AG09309 (cell line): ENCODE measurements at regions not wholly inside any gene's neighbourhood (a gene's known extent, or its start where the extent isn't known, plus 50 kb on each side); places are given as distances from the start of the nearest gene placed in this dataset.

Experiments
- DNase-seq: peaks from one replicate; pipeline ENCODE4 v3.0.0-alpha.2; 2010; ENCODE audit warnings: low read depth
- H3K4me3 ChIP-seq: 2 replicates; pipeline ENCODE4 v1.5.1; 2011; ENCODE audit warnings: mild to moderate bottlenecking, low read depth, low read length, moderate library complexity; ENCODE audit not compliant: control insufficient read depth
- TF ChIP-seq, protein P1 (sequence below): IDR thresholded peaks from 2 replicates; pipeline ENCODE4 v1.5.1; 2011; ENCODE audit warnings: mild to moderate bottlenecking, low read depth, low read length, inconsistent platforms; ENCODE audit not compliant: insufficient read depth, control insufficient read depth; ENCODE audit errors: missing control alignments

DNA sequence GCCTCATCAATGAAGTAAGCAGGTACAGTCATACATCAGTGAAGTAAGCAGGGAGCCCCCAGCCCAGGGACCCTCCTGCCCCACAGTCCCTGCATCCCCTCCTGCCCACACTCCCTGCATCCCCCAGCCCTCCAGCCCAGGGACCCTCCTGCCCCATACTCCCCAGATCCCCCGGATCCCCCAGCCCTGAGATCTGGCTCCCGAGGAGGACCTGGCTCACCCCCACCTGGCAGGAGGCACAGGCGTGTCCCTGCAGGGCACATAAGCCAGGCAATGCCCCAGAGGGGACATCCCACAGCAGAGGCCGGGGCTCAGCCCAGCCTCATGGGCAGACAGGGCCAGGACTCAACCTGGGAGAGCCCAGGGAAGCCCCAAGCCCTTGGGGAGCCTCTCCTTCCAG is 53.6 kb upstream of the TPM4 start:
- DNase-seq, result no peak
- TF ChIP-seq, protein P1, sequence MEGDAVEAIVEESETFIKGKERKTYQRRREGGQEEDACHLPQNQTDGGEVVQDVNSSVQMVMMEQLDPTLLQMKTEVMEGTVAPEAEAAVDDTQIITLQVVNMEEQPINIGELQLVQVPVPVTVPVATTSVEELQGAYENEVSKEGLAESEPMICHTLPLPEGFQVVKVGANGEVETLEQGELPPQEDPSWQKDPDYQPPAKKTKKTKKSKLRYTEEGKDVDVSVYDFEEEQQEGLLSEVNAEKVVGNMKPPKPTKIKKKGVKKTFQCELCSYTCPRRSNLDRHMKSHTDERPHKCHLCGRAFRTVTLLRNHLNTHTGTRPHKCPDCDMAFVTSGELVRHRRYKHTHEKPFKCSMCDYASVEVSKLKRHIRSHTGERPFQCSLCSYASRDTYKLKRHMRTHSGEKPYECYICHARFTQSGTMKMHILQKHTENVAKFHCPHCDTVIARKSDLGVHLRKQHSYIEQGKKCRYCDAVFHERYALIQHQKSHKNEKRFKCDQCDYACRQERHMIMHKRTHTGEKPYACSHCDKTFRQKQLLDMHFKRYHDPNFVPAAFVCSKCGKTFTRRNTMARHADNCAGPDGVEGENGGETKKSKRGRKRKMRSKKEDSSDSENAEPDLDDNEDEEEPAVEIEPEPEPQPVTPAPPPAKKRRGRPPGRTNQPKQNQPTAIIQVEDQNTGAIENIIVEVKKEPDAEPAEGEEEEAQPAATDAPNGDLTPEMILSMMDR, result no peak
- H3K4me3 ChIP-seq, result no peak overlapping the region

DNA sequence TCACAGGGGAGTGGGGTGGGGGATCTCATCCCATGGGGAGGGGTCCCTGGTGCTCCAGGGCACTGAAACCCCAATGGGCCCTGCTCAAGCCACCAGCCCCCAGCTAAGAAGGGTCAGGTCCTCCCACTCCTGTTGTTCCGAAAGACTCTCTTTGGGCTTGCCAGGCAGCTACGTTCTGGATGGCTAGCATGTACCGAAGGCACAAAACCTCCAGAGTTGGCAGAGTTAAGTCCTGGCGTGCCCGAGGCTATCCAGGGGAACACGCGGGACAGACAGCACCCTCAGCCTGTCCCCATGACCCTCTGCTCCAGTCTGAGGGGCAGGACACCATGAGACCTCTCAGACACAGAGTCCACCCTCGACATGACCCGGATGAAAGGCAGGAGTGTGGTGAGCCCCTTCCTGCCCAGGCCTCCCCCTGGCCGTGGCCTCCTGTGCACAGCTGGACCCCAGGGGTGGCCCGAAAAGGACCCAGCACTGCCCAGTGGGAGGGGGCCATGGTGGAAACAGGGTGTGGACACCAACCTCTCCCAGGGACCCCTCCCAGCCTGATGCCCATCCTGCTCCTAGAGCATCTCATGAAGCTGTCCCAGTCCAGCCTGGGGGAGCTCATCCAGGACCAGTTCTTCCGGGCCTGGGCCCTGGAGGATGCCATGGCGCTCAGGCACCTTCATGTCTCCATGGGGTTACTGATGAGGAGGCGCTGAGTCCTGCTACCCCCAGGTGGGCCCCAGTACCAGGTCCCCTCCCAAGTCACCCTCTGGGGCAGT is 53.0 kb upstream of the TPM4 start:
- no peak for DNase-seq
- TF ChIP-seq, protein P1, result no peak
- no peak overlapping the region for H3K4me3 ChIP-seq

DNA sequence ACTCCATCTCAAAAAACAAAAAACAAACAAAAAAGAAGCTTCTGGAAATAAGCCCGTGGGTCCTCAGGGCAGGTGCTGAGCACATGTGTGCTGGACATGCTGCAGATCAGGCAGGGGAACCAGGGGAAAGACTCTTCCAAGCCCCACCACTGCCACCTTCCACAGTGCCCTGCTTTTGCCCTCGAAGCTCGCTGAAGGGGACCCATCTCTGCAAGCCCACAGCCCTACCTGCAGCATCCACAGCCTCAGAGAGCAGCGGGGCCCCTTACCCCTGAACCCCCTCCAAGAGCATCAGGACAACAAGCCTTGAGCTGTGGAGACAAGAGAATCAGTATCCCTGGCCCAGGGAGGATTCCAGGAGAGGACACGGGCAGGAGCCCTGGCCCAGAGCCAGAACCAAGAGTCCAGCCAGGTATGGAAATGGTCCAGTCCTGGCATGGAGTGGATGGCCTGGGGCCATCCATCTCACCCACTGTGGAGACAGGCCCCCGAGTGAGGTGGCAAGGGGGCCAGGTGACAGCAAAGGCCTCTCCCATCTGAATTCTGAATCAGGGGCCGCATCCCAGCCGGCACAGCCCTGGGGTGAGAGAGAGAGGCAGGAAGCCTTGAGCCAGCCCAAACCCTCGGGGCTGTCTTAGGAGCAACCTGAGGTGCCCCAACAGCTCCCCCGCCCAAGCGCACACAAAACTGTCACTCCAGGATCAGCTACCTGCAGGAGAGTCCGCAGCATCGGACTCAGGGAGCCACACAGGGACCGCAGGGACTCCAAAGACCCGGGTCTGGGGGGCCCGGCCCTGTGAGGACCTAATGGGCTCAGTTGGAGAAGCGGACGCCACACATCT is 51.8 kb upstream of the TPM4 start:
- DNase-seq, result no peak
- no peak overlapping the region for H3K4me3 ChIP-seq
- TF ChIP-seq, protein P1, result no peak

DNA sequence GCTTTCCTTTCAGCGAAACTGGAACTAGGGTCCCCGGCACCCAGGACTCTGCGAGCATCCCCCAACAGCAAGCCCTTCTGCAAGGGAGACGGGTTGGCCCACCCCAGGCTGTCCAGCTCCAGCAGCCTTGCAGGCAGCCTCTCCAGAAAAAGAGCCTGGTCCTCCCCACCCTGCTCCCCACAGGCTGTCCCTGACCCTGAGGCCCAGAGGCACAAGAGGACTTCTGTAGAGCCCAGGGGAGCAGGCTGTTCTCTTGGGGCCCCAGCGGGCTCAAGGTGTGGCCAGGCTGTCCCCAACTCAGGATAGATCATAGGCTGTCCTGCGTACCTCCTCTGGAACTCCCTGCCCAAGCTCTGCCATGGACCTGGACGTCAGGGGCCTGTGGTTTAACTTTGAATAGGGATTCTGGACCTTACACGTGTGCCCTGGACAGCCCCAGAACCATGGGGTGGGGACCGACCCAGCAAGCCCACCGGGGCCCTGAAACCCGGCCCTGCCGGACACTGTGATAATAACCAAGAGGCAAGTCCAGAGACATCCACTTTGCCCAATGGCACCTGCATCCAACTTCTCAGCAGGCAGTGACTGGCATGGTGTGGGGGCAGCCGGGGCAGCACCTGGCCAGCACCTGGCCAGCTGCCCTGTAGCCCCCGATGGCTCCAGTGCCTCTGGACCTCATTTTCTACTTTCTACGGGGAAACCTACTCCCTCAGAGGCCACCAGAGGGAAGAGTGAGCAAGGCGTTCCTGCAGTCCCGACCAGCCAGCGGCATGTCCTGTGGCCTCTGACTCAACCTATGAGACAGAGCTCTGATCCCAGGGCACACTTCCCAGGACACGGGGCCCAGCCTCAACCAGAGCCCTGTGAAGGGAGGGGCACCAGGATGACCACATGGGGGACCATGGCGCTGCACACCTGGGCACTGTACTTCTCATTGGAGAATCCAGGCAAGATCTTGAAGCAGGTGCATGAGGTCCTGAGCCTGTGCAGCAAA is 50.9 kb upstream of the TPM4 start:
- DNase-seq, result peak; percentile 16
- H3K4me3 ChIP-seq, result no peak overlapping the region
- TF ChIP-seq, protein P1, result peak; percentile 77

DNA sequence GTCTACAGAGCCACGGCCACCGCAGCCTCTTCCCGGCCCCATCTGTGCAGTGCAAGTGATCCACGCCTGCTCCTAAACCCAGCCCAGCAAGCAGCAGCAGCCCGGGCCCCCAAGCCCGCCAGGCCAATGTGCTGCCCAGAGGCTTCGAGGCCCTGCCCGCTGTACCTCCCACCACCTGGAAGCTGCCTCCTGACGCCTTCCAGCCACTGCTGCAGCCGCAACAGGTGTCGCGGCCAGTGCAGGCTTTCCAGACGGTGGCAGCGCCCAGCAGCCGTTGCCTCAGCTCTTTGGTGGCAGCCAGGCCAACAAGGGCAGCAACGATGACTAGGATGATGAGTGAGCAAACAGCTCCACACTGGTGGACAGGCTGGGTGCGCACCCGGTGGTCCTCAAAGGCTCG is 50.2 kb upstream of the TPM4 start:
- DNase-seq, result no peak
- no peak overlapping the region for H3K4me3 ChIP-seq
- TF ChIP-seq, protein P1, result no peak
